Spleen (tissue), 11 donors: ENCODE measurements at regions not wholly inside any gene's neighbourhood (a gene's known extent, or its start where the extent isn't known, plus 50 kb on each side); places are given as distances from the start of the nearest gene placed in this dataset.
A peak's percentile ranks its signal among the peaks of the same experiment; 100 is the strongest.

Experiments used
- DNase-seq: peaks from one replicate; pipeline ENCODE4 v3.0.0-alpha.2; 2020
- H3K27ac ChIP-seq, 8 donors: fragments of 200-600 bp; sonication (generic) in 7 of 8; 1 replicate in 4 of 8; 2 replicates in 4 of 8; pipeline versions ENCODE4 v1.5.0 to v1.8.0; 2016 to 2021; ENCODE audit warnings: inconsistent platforms in 4 of 8, mild to moderate bottlenecking in 4 of 8, moderate library complexity in 1 of 8
- H3K27me3 ChIP-seq, 7 donors: fragments of 200-600 bp; sonication (generic) in 6 of 7; replicated peaks in 1 of 7; 1 replicate in 4 of 7; 2 replicates in 3 of 7; pipeline versions ENCODE4 v1.5.0 to v1.8.0; 2016 to 2021; ENCODE audit warnings: inconsistent platforms in 3 of 7, mild to moderate bottlenecking in 1 of 7
- H3K36me3 ChIP-seq, 6 donors: fragments of 200-600 bp; sonication (generic) in 5 of 6; 1 replicate in 4 of 6; 2 replicates in 2 of 6; pipeline versions ENCODE4 v1.5.0 to v1.8.0; 2016 to 2021; ENCODE audit warnings: inconsistent platforms in 2 of 6
- H3K4me1 ChIP-seq, 6 donors: fragments of 200-600 bp; sonication (generic) in 5 of 6; 1 replicate in 3 of 6; 2 replicates in 3 of 6; pipeline versions ENCODE4 v1.5.0 to v1.8.0; 2016 to 2021; ENCODE audit warnings: inconsistent platforms in 3 of 6
- H3K4me3 ChIP-seq, 8 donors: fragments of 200-600 bp; sonication (generic) in 7 of 8; 1 replicate in 4 of 8; 2 replicates in 4 of 8; pipeline versions ENCODE4 v1.5.0 to v1.8.0; 2016 to 2021; ENCODE audit warnings: inconsistent platforms in 4 of 8, mild to moderate bottlenecking in 4 of 8, moderate library complexity in 2 of 8
- H3K9me3 ChIP-seq, 8 donors: fragments of 200-600 bp; sonication (generic) in 7 of 8; 1 replicate in 4 of 8; 2 replicates in 4 of 8; pipeline versions ENCODE4 v1.5.0 to v1.8.0; 2016 to 2021; ENCODE audit warnings: inconsistent platforms in 4 of 8
- CTCF ChIP-seq, 11 experiments: fragments of 200-600 bp in 7 of 11; fragments of 450-650 bp in 4 of 11; sonication (generic) in 4 of 11; IDR thresholded peaks in 8 of 11; conservative IDR thresholded peaks in 3 of 11; 1 replicate in 7 of 11; 2 replicates in 4 of 11; pipeline versions ENCODE4 v1.4.0 to v1.8.0; 2016 to 2021; ENCODE audit warnings: antibody characterized with exemption in 11 of 11, inconsistent platforms in 4 of 11, mild to moderate bottlenecking in 1 of 11
- POLR2A ChIP-seq, 3 donors: fragments of 450-650 bp; IDR thresholded peaks; one replicate each; pipeline ENCODE4 v1.5.1; 2017; ENCODE audit warnings: antibody characterized with exemption in 3 of 3, mild to moderate bottlenecking in 1 of 3
- POLR2AphosphoS5 ChIP-seq, 3 donors: sonication (generic); formaldehyde crosslinking; IDR thresholded peaks; one replicate each; pipeline ENCODE4 v1.5.1; 2017; ENCODE audit warnings: antibody characterized with exemption in 3 of 3
- WGBS, 5 donors: extraction: QIAGEN DNeasy Blood & Tissue Kit in 3 of 5; methylation state at CpG; one replicate each; pipeline versions ENCODE4 v1.1.5 to v1.1.7; 2013 to 2018; 5-methylcytosine and 5-hydroxymethylcytosine counted together
- intact Hi-C: fragments of 100-400 bp; cut with DNase I; formaldehyde crosslinking; loops from one replicate; pipeline ENCODE4 v1.15.0; 2023; ENCODE audit warnings: low total_unique reads
- donor health status: healthy with polysubstance abuse.
- donor health status: DM: no; HTN: no; CAD: no; lungs with moderate emphysema.
- donor health status: DM: no; HTN: no; CAD: no.
- donor health status: Bipolar disorder and iron deficiency.
- donor health status: healthy.
- donor health status: DM: no; HTN: no; CAD: no.
- donor health status: DM: yes; HTN: yes; CAD: no.

- 5 to 7% (median 6%) methylated on average over 8 of the region's 8 CpGs for WGBS, 5 donors
- DNase-seq = peak; percentile 82
- intact Hi-C loops = no loop called here
Observed at GRCh38 chr4:24419181-24420034, 164.9 kb downstream of the DHX15 start.

GRCh38 chr4:24417206-24417605 lies 167.1 kb downstream of the DHX15 start:
- Histone ChIP-seq H3K27me3 (peaks cover 0 to 27% (median 0%) of the 10 kb centered on the region in 7 donors), H3K9me3 (no peaks in the 10 kb centered on the region), H3K27ac (no peak overlapping the region), H3K4me1 (peaks cover 0 to 6% (median 0%) of the 10 kb centered on the region in 6 donors), H3K36me3 (no peaks in the 10 kb centered on the region), H3K4me3 (no peak overlapping the region)
- no peak for DNase-seq
- no peak for TF ChIP-seq POLR2A (IDR thresholded peaks at IDR 0.05)
- no peak for TF ChIP-seq POLR2AphosphoS5 (IDR thresholded peaks at IDR 0.05)
- no peak for TF ChIP-seq CTCF (IDR thresholded peaks at IDR 0.05 in 8 of 11, conservative IDR thresholded peaks at IDR 0.05 in 3 of 11)
- intact Hi-C loops = no loop called here

More at GRCh38 chr4:24419181-24420034, 164.9 kb downstream of the DHX15 start:
- Histone ChIP-seq H3K9me3 (no peaks in the 10 kb centered on the region), H3K27me3 (peaks cover 0 to 11% (median 0%) of the 10 kb centered on the region in 7 donors), H3K4me1 (peaks cover 0 to 6% (median 0%) of the 10 kb centered on the region in 6 donors), H3K4me3 (no peak overlapping the region), H3K27ac (no peak overlapping the region), H3K36me3 (no peaks in the 10 kb centered on the region)
- TF ChIP-seq POLR2AphosphoS5 (IDR thresholded peaks at IDR 0.05) (no peak), CTCF (IDR thresholded peaks at IDR 0.05 in 8 of 11, conservative IDR thresholded peaks at IDR 0.05 in 3 of 11) (peak; percentile 42 to 88 (median 79)), POLR2A (IDR thresholded peaks at IDR 0.05) (no peak)

DNA sequence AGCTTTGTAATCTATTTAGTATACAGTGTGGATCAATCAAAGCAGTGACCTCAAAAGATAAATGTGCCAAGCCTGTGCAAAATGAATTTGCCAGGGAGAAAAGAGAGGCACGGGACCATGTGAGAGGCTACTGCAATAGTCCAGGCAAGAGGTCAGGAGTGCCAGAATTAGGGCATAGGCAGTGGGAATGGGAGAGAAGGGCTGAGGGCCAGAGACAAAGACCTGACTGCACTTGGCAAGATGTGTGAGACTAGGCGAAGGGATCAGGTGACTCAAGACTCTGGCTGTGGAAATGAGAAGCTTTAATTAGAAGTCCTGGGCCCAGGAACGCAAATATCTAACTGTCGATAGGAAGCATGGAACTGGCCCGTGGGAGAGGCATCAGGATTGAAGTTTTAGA lies 168.1 kb downstream of the DHX15 start:
- Histone ChIP-seq H3K36me3 (no peaks in the 10 kb centered on the region), H3K27me3 (peaks cover 0 to 27% (median 0%) of the 10 kb centered on the region in 7 donors), H3K4me3 (no peak overlapping the region), H3K4me1 (peaks cover 0 to 6% (median 0%) of the 10 kb centered on the region in 6 donors), H3K9me3 (no peaks in the 10 kb centered on the region), H3K27ac (no peak overlapping the region)
- 82 to 89% (median 85%) methylated on average over 5 of the region's 5 CpGs for WGBS, 5 donors
- TF ChIP-seq POLR2AphosphoS5 (IDR thresholded peaks at IDR 0.05) (no peak), POLR2A (IDR thresholded peaks at IDR 0.05) (no peak), CTCF (IDR thresholded peaks at IDR 0.05 in 8 of 11, conservative IDR thresholded peaks at IDR 0.05 in 3 of 11) (no peak)
- intact Hi-C loops = no loop called here
- no peak for DNase-seq

- Histone ChIP-seq H3K27ac (no peak overlapping the region), H3K9me3 (no peaks in the 10 kb centered on the region), H3K4me3 (no peak overlapping the region), H3K27me3 (peaks cover 0 to 27% (median 0%) of the 10 kb centered on the region in 7 donors), H3K36me3 (no peaks in the 10 kb centered on the region), H3K4me1 (no peaks in the 10 kb centered on the region)
- WGBS, 5 donors = 27 to 48% (median 34%) methylated on average over 8 of the region's 8 CpGs
- no peak for TF ChIP-seq POLR2A (IDR thresholded peaks at IDR 0.05)
- TF ChIP-seq CTCF (IDR thresholded peaks at IDR 0.05 in 8 of 11, conservative IDR thresholded peaks at IDR 0.05 in 3 of 11) = no peak
- TF ChIP-seq POLR2AphosphoS5 (IDR thresholded peaks at IDR 0.05) = no peak
- DNase-seq = no peak
- intact Hi-C loops = no loop called here
Observed at GRCh38 chr4:24413311-24413784, 171.0 kb downstream of the DHX15 start.
